Activated CD8-positive, alpha-beta memory T cell treated with anti-CD3 and anti-CD28 coated beads, Interleukin-2, amount 50 U/mL, for 48 hours (primary cell): ENCODE measurements at regions not wholly inside any gene's neighbourhood (a gene's known extent, or its start where the extent isn't known, plus 50 kb on each side); places are given as distances from the start of the nearest gene placed in this dataset.
"Not testable (repeated sequence)": the region's sequence is repeated elsewhere in the genome, so short reads cannot be mapped to it uniquely, and the experiment has no call there.

ENCODE experiments used
- DNase-seq: peaks from one replicate; pipeline ENCODE4 v3.0.0-alpha.2; 2020

DNA sequence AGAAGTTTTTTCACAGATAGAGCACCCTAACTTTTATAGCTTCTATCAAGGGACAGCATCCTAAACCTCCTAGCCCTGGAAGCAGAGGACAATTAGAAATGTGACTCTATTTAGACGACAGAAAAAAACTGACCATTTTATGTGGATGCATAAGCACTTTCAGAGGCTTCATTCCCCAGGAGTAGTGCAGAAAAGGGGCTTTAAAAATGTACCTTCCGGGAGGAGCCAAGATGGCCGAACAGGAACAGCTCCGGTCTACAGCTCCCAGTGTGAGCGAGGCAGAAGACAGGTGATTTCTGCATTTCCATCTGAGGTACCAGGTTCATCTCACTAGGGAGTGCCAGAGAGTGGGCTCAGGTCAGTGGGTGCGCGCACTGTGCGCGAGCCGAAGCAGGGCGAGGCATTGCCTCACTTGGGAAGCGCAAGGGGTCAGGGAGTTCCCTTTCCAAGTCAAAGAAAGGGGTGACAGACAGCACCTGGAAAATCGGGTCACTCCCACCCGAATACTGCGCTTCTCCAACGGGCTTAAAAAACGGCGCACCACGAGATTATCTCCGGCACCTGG, 416.4 kb upstream of the C1orf87 start:
- DNase-seq, result not testable (repeated sequence)

DNA sequence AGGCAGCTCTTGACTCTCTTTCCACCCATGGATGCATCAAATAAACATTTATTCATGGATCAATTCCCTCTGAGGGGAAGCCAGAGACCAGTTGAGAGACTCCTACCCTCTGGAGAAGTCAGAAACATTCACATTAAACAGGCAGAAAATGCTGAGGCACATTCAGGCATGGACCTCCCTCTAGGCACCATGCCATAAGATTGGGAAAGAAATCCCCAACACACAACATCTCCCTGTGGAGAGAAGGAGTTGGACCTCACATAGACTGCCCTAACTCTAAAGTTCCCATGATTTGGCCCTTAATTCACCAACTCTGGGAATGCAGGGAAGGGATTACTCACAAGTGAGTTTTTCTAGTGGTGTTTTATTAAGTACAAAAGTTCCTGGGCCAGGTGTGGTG, 415.3 kb upstream of the C1orf87 start:
- no peak for DNase-seq

DNA sequence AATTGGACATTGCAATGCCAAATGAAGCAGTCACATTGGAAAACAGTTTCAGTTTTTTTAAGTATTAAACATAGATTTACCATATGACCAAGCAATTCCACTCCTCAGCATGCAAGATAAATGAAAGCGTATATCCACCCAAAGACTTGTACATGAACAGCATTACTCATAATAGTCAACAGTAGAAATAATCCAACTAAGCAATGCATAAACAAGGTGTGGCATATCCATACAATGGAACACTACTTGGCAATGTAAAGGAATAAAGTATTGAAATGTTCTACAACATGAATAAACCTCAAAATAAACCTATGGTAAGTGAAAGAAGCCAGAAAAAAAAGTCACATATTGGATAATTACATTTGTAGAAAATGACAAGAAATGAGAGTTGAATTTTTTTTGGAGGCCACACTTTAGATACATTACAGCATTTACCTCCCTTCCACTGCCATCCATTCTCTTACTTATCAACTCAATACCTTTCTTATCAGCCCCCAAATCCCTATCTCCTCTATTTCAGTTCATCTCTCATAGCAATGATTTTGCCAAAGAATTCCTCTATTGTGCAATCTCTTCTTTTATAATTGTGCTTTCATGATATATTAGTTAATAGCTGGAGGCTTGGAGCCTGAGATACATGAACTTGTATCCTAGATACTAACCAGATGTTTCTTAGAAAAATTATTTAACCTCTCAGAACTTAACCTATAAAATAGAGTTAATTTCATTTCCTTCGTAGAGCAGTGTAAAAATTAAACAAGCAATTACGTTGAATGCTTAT, 414.2 kb upstream of the C1orf87 start:
- no peak for DNase-seq

DNA sequence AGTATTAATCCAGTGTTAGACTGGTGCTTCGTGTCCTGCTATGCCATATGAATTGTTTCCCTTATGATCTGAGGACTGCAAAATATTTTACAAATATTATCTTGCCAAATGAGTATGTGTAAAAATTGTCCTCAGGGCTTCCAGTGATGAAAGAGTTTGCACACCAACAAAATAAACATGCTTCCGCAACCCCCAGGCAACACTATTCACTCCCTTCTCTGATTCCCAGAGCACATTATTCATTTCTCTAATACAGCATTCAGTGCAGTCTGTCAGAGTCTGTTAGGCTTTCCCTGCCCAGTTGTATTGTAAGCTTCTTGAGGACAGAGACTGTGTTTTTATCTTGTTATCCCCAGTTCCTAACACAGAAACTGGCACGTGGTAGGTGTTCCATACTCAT, 409.9 kb upstream of the C1orf87 start:
- no peak for DNase-seq

DNA sequence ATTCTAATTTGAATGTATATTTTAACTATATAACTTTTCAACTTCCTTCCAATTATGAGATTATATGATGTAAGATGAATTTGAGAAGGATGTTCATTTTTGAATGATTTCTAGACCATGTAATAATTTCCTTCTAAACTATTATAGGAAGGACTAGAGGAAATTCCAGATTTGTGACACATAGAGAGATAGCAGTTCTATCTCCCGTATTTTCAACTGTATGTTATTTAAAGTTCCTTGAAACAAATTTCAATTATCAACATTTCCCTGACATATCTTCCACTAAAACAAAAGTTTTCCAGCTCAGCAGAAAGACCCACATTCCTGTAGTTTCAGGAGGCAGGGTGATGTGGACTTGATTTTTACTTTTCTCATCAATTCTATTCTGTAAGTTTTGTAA, 396.7 kb upstream of the C1orf87 start:
- DNase-seq, result no peak

DNA sequence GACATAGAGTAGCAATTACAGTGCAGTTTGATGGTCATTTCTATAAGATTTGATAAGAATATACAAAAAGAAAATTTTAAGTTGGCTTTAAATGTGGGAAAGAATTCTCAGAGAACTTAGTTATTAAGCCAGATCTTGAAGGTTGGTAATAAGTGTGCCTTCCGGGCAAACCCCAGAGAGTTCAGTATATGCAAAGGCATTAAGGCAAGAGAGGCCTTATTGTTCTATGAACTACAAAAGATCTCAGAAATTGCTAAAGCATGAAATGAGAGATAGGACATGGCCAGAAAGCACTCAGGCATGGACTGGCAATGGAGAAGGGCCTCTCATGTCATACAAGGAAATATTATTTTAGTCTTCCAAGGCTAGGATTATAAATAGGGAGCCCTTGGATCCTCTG, 390.2 kb upstream of the C1orf87 start:
- DNase-seq, result no peak

DNA sequence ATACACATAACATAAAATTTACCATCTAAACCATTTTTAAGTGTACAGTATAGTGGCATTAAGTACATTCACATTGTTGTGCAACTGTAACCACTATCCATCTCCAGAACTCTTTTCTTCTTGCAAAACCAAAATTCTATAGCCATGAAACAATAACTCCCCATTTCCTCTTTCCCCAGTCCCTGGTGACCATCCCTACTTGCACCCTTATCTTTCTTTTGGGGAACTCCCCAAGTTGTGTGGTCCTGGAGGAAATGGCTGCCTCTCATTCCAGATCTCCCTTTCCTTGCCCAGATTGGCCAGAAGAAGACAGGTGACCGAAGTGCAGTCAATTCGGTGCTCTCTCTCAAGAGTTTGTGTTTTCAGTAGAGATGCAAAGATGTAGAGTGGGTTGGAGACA, 389.6 kb upstream of the C1orf87 start:
- DNase-seq, result no peak

DNA sequence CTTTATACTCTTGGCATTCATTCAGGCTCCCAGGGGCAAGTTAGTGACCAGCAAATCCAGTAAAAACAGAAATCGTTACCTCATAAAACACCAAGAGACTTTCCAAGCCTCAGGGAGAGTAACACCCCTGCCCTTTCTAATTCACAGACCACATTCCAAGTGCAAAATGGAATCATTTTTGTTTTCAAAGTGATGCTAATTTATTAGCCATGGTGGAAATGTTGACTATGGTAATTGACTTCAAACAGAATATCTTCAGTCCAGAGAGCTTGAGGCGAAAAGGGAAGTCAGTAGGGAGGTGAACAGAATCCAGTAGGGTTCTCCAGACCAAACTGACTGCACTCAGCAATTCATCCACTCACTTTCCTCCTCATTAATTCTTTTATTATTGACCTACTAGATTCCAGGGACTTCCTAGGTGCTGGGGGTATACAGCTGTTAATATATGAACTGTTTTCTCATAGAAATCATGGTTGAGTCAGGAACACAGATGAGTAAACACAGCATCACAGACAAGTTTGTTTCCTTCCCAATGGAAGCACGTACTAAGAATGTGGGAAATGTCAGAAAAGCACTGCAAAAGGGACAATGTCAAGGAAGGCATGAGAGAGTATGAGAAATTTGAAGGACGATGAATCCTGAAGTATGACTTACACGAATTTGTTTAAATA, 388.5 kb upstream of the C1orf87 start:
- no peak for DNase-seq

DNA sequence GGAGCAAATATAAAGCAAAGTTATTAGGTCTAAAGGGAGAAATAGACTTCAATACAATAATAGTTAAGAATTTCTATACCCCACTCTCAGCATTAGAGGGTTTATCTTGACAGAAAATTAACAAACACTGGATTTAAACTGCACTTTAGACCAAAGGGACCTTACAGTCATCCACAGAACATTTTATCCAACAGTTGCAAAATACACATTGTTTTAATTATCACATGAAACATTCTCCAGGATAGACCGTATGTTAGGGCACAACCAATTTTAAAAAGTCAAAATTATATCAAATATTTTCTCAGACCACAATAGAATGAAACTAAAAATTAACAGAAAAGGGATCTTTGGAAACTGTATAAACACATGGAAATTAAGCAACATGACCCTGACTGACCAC, 384.5 kb upstream of the C1orf87 start:
- DNase-seq, result no peak

DNA sequence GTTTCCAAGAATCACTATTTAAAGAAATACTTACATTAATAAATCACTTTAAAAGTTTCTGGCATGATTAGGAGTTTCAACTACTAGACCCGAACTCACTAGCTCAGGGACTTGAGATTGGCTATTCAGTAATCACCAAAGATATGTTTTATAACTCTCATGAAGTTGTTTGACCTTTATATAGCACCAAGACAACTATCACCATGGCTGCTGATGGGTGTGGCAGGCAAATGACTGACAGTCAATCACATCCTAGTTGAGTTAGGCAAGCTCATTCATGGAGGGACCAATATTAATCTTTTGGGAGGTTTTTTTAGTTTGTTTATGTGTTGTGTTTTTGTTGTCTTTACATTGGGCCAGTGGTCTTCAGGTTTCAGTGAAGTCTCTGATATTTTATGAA, 376.3 kb upstream of the C1orf87 start:
- DNase-seq, result no peak

DNA sequence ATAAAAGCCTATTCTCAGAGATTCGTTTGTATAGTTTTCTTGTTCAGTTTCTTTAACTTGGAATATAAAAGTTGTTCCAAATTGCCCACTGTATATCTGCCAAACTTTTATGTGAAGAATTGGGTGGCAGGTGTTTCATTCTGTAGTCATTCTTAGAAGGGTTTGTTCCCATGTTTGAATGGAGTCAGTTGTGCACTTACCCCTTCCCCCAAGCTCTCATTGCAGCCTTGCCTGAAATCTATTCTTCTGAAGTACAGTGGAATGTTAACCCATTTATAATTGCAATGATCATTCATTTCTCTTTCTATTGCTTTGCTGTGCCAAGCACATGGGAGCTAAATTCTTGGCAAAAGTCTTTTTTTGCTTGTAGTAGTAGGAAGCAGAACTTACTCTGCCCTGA, 375.3 kb upstream of the C1orf87 start:
- no peak for DNase-seq

DNA sequence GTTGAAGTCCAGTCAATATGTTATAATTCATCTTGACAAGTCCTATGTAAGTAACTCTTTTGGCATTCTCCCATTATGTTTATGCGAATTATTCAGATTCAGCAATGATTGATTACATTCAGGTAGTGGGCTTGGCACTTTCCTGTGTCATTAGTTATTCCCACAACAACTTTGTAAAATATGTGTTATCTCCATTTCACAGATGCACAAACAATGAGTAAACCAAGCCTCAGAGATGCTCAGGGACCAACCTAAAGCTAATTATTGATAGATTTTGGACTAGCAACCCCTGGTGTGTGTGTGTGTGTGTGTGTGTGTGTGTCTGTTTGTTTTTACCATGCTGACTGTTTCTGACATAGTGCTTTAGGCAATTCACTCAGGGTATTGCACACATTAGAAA, 371.1 kb upstream of the C1orf87 start:
- DNase-seq, result no peak

DNA sequence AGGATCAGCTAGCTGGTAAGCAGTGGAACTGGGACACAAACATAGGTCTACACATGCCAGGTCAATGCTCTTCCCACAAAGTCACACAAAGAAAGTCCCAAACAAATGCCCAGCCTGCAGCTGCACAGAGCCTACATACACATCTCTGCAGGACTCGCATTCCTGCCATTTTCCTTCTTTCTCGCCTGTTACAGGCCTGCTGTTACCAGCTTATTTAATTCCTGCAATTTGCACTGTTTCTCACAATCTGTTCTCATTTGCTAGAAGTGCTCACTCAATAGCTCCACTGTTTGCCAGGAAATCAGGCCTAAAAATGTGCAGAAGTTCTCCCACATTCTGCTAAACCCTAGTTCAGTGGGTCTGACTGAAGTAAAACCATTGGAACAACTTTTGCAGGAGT, 362.6 kb upstream of the C1orf87 start:
- DNase-seq, result no peak

DNA sequence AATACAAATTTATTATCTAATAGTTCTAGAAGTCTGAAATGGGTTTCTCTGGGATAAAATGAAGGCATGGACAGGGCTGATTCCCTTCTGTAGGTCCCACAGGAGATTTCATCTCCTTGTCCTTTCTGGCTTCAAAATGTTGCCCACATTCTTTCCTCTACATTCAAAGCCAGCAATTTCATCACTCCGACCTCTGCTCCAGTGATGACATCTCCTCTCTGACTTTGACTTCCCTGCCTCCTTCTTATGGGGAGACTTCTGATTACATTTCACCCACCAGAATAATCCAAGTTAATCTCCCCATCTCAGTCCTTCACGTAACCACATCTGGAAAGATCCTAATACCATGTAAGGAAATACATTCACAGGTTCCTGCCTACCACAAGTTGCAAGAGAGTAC, 358.0 kb upstream of the C1orf87 start:
- DNase-seq, result no peak

DNA sequence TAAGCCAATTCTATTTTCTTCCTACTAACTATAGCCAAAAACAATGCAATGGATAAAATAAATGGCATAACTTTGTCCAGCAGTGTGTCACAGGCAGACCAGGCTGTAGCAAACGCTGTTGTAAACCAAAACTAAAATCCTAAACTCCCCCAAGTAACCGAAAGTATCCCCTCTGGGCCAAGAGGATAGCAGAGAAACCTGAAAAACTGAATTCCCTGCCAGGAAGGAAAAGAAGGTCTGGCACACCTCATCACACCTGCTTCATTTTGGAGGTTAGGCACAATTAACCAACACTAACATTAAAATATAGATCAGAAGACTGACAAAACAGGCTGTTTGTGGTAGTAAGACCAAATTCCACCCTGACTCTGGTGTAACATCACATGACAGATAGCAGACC, 356.8 kb upstream of the C1orf87 start:
- DNase-seq, result no peak

DNA sequence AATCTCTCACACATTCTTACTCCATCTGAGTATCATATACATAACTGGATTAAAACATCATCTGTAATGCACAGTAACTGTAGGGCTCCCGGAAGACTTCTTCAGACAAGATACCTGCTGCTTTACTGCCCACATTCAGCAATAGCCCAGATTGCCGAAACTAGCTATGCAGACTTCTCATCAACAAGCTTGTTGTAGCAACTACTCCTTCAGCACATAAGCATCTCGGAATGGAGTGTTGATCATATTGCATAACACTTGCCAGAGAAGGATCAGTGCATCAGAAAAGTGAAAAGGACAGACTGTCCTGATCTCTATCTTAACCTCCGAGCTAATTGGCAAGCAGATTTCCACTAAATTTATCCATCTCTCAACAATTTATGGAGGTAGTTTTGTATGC, 354.6 kb upstream of the C1orf87 start:
- no peak for DNase-seq

DNA sequence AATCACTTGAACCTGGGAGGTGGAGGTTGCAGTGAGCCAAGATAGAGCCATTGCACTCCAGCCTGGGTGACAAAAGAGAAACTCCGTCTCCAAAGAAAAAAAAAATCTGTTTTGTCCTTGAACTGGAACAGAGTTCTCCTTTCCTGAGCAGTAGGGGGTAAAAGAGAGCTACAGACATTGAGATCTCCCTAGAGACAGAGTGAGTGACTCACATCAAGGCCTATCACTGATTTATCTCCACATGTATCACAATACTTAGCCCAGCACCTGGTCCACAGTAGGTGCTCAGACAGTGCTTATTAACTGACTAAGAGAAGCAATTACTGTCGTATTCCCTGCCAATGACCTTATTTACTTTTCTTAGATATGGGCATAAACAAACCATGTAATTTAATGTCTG, 354.1 kb upstream of the C1orf87 start:
- no peak for DNase-seq

DNA sequence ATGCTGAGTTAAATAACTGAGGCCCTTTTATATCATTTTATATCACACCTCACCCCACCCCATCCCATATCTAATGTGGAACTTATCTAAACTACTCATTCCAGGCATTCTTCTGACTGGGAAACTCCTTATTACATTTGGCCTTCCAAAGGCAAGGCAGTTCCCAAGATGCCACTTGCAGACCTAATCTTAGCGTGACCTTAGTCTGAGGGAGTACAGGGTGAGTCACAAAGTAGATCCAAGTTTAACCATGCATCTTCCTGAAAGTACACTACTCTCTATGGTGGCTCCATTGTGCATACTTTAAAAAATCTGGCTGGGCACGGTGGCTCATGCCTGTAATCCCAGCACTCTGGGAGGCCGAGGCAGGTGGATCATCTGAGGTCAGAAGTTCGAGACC, 353.6 kb upstream of the C1orf87 start:
- no peak for DNase-seq

DNA sequence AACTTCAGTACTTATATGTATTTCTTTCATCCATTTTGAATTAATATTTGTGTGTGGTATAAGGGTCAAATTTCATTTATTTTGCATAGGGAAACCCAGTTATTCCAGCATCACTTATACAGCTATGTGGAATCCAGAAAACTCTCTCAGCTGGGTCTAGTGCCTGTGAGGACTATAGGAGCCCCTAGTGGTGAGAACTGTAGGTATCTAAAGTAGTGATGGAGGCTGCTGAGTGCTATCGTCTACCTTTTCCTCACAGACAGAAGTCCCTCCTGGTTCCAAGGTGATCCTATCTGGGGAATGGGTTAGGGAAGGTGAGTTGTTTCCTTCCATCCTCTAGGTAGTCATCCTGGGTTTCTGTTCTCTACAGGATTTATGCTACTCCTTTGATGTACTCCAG, 352.0 kb upstream of the C1orf87 start:
- no peak for DNase-seq

DNA sequence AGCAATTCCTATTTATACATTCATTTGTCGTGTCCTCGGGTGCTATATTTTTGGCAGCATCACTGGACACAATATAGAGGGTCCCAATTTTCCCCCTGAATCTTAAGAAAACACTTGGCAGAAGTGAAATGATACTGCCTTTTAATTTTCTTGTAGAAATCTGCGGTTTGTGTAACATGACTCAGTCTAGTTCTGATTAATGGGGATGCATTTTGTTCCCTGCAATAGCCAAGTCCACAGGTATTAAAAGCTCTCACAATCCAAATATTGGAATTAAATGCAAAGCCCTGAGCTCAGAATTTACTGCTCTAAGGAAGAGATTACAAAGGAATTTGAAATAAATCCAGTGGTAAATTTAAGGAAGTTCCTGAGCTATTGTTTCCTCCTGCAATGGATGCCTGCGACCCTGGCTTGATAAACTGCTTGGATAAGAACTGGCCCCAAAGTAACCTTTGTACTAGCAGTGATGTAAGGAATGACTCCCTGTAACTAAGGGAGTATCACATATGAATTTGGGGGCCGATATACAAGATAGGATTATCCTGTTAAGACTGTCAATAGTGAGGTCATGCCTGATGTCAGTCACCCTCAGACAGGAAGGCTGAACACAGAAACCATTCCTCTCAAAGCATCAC, 349.7 kb upstream of the C1orf87 start:
- no peak for DNase-seq

DNA sequence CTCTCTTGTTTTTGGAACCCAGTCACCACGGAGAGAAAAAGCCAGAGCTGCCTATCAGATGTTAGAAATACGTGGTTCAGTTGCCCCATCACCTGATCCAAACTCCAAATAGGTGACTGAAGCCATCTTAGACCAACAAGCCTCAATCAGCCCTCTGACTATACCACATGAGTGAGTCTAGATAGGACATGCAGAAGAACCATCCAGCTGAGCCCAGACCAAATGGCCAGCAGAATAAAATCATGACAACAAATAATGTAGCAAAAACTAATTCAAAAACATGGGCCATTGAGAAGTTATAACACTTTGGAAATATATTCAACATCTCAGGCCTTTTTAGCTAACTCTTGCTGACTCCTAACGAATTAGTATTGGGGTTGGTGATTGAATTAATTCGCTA, 348.4 kb upstream of the C1orf87 start:
- no peak for DNase-seq

DNA sequence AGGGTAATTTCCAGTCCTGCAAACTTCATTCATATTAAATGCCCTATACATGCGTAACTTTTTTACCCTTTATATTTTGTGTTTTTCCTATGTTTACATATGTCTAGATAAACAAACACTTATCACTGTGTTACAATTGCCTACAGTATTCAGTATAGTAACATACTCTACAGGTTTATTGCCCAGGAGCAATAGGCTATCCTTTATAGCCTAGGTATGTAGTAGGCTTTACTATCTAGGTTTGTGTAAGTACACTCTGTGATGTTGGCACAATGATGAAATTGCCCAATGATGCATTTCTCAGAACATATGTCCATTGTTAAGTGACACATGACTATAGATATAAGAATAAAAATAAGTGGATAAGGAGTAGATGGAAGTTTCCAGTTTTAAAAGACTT, 345.5 kb upstream of the C1orf87 start:
- no peak for DNase-seq

DNA sequence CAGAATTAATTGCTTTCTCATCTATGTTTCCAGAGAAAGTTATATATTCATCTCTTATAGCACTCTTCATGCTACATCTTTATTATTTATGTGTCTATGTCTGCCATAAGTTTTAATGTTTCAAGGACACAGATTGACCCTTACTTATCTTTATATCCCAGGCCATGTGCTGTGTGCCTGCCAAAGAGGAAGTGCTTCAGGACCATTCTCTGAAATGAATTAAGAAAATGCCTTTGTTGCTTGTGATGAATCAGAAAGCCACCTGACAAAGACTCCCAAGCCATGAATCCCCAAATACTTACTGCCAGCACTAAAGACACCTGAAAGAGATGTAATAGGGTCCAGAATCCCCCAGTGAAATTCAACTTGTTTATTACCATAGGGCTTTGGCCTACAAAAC, 342.1 kb upstream of the C1orf87 start:
- no peak for DNase-seq

DNA sequence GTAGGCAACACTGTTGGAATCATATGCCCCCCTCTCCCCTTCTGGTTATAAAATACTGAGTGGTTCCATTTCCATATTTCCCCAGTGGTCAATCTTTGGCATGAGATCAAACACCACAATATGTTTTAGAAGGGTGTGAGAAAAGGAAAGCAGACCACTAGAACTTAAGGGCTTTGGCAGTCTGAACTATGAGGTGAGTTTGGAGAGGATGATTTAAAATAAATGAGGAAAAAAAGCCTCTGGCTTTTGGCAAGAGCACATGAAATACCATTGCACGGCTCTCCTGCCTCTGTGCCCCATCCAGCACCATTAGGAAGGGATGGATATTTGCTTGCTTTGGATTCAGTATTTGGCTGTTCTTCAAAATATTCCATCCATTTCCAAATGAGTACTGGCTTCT, 339.5 kb upstream of the C1orf87 start:
- DNase-seq, result no peak
